PC-3 (cell line): ENCODE measurements at regions not wholly inside any gene's neighbourhood (a gene's known extent, or its start where the extent isn't known, plus 50 kb on each side); places are given as distances from the start of the nearest gene placed in this dataset.

Source experiments
- EZH2 ChIP-seq: fragments of 300-600 bp; sonication (generic); IDR thresholded peaks from one replicate; pipeline ENCODE4 v1.6.1; 2017; ENCODE audit warnings: antibody characterized with exemption, mild to moderate bottlenecking, low read length; ENCODE audit not compliant: unreplicated experiment
- EZH2phosphoT487 ChIP-seq: fragments of 300-600 bp; sonication (generic); IDR thresholded peaks from 2 replicates; pipeline ENCODE4 v1.6.1; 2018; ENCODE audit warnings: mild to moderate bottlenecking, antibody characterized with exemption, low read length, borderline replicate concordance
- TF ChIP-seq, protein P1 (sequence below): fragments of 300-600 bp; sonication (generic); conservative IDR thresholded peaks from 2 replicates; pipeline ENCODE4 v1.5.1; 2017; ENCODE audit warnings: antibody characterized with exemption, low read depth, mild to moderate bottlenecking, low read length

GRCh38 chr9:22990349-22990748 lies 543.7 kb downstream of the DMRTA1 start:
- TF ChIP-seq EZH2phosphoT487 (no peak), EZH2 (no peak)
- TF ChIP-seq, protein P1, sequence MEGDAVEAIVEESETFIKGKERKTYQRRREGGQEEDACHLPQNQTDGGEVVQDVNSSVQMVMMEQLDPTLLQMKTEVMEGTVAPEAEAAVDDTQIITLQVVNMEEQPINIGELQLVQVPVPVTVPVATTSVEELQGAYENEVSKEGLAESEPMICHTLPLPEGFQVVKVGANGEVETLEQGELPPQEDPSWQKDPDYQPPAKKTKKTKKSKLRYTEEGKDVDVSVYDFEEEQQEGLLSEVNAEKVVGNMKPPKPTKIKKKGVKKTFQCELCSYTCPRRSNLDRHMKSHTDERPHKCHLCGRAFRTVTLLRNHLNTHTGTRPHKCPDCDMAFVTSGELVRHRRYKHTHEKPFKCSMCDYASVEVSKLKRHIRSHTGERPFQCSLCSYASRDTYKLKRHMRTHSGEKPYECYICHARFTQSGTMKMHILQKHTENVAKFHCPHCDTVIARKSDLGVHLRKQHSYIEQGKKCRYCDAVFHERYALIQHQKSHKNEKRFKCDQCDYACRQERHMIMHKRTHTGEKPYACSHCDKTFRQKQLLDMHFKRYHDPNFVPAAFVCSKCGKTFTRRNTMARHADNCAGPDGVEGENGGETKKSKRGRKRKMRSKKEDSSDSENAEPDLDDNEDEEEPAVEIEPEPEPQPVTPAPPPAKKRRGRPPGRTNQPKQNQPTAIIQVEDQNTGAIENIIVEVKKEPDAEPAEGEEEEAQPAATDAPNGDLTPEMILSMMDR, result no peak
